GM18502 (cell line): ENCODE measurements at regions not wholly inside any gene's neighbourhood (a gene's known extent, or its start where the extent isn't known, plus 50 kb on each side); places are given as distances from the start of the nearest gene placed in this dataset.

Experiments used
- ATAC-seq: cut with Tn5 transposase; IDR thresholded peaks from one replicate; pipeline ENCODE4 v1.9.1; 2021; ENCODE audit warnings: mild to moderate bottlenecking; ENCODE audit not compliant: unreplicated experiment, poor library complexity

DNA sequence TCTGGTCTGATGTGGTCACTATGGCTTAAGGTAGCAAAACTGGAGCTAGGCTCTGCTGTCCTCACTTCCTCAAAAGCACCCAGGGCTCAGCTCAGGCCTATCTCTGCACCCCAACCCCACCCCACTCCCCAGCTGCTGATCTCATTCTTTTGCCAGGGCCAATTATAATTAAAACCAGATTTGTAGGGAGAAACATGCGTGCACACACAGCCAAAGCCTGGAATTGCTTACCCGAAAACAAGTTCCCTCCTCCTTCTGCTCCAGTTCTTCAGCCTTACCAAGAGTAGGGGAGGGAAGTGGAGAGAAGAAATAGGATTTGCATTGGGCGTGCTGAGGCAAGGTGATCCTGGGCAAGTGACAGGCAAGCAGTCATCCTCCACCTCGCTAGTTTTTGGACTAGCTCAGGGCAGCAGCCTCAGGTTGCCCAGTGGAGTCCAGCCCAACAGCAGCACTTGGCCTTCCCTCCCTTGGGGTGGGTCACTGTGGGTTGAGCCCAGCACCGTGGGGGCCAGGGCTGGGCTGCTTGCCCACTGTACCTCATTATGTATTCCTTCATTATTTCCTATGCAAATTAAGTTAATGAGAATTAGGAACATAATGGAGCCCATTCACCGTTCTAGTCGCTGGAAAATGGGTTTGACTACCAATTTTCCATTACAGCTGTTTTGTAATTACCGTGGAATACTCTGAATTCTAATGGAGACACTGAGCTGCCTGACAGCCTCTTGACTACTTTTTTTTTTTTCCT is 199.1 kb upstream of the CELF4 start:
- no peak for ATAC-seq

DNA sequence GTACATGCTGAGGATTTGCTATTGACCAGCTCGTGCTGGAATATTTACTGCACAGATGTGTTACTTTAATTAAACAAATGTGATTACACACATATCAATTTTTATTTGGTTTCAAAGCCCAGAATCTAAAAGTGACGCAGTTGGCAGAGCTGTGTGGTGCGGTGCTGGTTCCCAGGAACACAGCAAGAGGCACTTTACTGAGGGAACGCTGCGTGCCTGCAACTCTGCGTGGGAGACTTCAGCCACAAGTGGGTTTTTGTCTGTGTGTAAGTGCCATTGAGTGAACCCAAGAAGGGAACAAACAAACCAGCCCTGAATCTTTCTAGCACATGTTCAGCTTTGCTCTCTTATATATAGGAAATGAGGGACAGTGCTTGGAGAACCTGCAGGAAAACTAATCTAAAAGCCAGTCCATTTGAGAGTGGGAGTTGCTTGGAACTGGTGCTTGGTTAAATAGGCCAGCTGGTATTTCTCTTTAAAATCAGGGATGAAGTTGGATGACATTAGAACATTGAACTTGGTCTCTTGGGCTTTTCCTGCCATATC is 196.6 kb upstream of the CELF4 start:
- no peak for ATAC-seq

GRCh38 chr18:37754141-37754540 is 188.5 kb upstream of the CELF4 start:
- ATAC-seq, result no peak

- ATAC-seq, result no peak
These were observed 176.8 kb upstream of the CELF4 start for GRCh38 chr18:37742436-37742835.

- ATAC-seq, result no peak
These were observed 175.5 kb upstream of the CELF4 start for GRCh38 chr18:37741032-37741623.

DNA sequence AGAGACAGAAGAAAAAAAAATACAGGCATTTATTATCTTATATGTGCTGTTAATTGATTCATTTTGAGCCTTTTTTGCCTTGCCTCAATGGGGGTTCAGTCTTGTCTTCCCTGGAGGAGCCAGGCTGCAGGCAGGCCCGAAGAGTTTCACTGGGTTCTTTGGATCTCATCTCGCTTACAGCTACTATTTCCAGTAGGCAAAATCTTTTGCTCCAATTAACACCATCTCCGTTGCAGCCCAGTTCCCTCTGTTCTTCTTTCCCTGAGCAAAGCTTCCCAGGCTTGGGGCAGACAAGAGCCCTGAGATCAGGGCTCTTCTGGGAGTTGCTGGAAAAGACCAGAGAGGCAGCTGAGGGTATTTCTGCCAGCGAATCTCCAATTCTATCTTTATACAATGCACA is 168.8 kb upstream of the CELF4 start:
- ATAC-seq, result no peak

- ATAC-seq, result no peak
These were observed 164.1 kb upstream of the CELF4 start for GRCh38 chr18:37729716-37730115.

GRCh38 chr18:37724206-37724605 is 158.6 kb upstream of the CELF4 start:
- no peak for ATAC-seq

- no peak for ATAC-seq
These were observed 156.2 kb upstream of the CELF4 start for GRCh38 chr18:37721544-37722522.

GRCh38 chr18:37720663-37721062 is 155.1 kb upstream of the CELF4 start:
- no peak for ATAC-seq

- ATAC-seq, result no peak
These were observed 152.1 kb upstream of the CELF4 start for GRCh38 chr18:37717656-37718055.

DNA sequence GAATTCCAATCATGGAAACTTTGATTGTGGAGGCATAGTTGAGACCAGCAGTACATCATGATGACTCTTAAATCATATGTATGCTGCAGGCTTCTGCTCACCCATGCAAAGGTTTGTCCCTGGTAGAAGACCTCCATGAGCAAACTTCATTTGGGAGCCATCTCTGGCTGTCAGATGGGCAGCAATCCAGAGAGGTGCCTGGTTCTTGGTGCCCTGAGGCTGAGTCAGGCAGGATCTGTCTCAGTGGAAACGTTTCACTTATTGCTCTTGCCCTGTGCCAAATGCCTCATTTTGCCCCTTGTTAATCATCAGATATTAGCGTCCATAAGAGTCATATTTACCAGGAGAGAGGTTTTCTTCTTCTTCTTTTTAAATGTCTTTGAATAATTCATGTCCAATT is 151.5 kb upstream of the CELF4 start:
- ATAC-seq, result no peak

DNA sequence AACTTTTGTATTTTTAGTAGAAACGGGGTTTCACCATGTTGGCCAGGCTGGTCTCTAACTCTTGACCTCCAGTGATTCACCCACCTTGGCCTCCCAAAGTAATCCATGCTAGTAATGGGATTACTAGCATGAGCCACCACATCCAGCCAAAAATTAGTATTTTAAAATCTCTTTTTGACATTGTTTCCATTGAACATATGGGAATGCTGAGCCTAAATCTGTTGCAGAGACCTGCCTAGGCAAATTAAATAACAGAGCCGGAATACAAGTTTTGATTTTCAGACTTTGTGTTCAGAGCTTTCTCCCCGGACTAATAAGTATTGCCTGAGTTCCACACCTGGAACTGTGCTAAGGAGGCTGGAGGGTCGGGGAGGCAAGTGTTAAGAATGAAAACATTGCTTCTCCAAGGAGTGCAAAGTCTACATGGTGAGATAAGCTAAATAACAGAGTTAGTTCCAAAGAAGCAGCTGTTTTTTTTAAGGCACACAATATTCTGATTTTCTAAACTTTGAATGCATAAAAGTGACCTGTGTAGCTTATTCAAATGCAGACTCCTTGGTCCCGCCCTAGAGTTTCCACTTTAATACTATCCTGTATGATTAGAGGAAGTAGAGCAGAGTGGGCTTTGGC is 150.6 kb upstream of the CELF4 start:
- no peak for ATAC-seq

- ATAC-seq, result no peak
These were observed 149.1 kb upstream of the CELF4 start for GRCh38 chr18:37714691-37715090.

DNA sequence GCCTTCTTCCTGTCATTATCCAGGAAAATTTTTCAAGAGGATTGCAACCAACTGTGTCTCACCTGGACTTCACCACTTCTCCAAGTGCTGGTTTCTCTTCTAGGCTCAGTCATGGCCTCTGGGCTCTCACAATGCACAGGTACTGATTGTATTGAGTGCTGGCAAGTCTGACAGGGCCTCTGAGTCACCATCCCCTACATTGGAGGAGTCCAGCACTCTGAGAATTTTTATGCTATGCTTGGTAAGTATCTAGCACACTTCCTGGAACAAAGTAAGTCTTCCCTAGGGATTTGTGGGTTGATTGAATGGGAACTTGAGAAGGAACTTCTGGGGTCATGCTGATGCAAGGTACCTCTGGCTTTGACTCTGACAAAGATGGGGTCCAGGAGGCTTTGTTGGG is 147.2 kb upstream of the CELF4 start:
- no peak for ATAC-seq

GRCh38 chr18:37711766-37712505 is 146.3 kb upstream of the CELF4 start:
- no peak for ATAC-seq

DNA sequence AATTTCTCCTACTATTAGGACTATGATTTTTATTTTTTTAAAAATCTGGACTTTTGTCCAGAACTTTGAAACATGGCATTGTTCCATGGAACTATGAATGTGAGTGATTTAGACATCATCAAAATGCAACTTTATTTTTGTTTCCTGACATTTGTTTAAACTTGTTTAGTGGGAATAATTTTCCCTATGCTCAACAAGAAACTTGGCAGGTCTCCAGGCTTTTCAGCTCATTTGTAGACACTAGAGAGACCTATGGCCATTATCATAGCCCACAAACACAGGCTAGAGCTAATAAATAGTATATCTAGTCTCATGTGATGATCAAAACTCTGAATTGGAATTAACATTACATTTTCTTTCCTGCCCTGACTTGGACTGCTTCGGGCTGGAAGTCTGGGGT is 145.1 kb upstream of the CELF4 start:
- no peak for ATAC-seq

DNA sequence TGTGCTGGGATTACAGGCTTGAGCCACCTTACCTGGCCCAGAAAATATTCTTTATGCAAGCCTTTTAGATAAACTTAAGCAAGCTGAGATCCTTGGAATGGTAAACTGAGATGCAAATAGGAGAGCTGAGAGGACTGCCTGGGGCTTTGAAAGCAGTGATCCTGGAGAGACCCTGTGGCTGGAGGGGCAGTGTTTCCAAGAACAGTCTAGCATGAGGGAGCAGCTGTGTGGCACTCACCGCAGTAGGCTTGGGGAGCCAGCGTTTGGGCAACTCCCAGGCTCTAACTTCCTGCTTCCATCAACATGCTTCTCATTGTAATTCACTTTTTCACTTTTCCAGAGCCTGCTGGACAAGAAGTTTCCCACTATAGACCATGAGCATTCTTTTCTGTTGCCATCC is 144.1 kb upstream of the CELF4 start:
- no peak for ATAC-seq

DNA sequence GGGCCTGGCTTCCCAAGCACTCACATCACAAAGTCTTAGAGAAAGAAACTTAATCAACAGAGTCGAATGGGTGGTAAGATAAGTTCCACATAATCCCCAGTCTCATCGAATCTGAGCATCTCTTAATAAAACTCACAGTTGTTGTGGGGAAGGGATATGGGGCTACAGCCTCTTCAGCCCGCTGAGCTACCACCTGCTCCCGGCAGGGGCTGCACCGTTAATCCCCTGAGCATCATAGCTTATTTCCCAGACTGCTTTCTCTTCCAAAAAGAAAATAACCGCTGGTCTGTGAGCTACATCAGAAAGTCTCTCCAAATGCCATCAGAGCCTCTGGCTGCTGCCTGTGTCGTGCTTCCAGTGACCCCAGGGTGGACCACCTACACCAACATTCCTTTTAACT is 139.4 kb upstream of the CELF4 start:
- ATAC-seq, result no peak

DNA sequence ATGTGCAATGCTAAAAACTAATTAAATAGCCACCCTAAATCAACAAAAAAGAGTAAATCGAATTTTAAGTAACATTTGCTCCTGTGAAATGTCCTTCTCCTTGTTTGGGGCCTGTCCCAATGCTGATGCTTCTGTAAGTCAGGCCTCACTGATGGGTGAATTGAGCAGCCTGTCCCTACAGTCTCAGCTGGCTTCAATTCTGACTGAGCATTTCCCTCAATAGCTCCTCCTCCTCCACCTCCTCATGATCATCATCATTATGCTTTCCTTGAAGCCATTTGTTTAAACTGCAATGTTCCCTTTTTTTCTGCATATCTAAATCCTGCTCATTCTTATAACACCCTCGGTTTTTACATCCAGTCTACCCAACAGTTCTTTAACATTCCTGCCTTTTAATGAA is 137.2 kb upstream of the CELF4 start:
- ATAC-seq, result no peak
